ENCODE measurements at regions not wholly inside any gene's neighbourhood (a gene's known extent, or its start where the extent isn't known, plus 50 kb on each side); places are given as distances from the start of the nearest gene placed in this dataset.
"Not testable (repeated sequence)": the region's sequence is repeated elsewhere in the genome, so short reads cannot be mapped to it uniquely, and the experiment has no call there.

- Histone ChIP-seq H3K9me3 (ENCODE audit: low read depth, low read length, poor library complexity, severe bottlenecking) (no peaks in the 10 kb centered on the region), H3K4me3 (ENCODE audit: low read depth, low read length, poor library complexity, severe bottlenecking) (no peak overlapping the region), H3K27ac (ENCODE audit: low read depth, low read length, poor library complexity, severe bottlenecking) (no peak overlapping the region), H3K36me3 (ENCODE audit: insufficient read depth, low read length, poor library complexity, severe bottlenecking) (no peaks in the 10 kb centered on the region), H3K27me3 (replicated peaks; ENCODE audit: insufficient read depth, low read depth, low read length, poor library complexity) (no peaks in the 10 kb centered on the region), H3K4me1 (ENCODE audit: insufficient read depth, low read length, poor library complexity, severe bottlenecking) (no peaks in the 10 kb centered on the region)
- TF ChIP-seq CTCF (conservative IDR thresholded peaks at IDR 0.05; ENCODE audit: low read depth, low read length), result no peak
- TF ChIP-seq EZH2 (IDR thresholded peaks at IDR 0.05; ENCODE audit: borderline replicate concordance, low read depth, low read length, poor library complexity, severe bottlenecking), result no peak
- DNase-seq (ENCODE audit: low spot score), result no peak
- intact Hi-C loops (cut with micrococcal nuclease; ENCODE audit: unreplicated experiment), result no loop called here
- ChIA-PET POLR2A (ENCODE audit: low non-redundant PET) (no interaction called here), CTCF (no interaction called here)
- no TSS peak for BruUV-seq (replicated peaks)
Measured at GRCh38 chr22:23458663-23459541, 121.2 kb downstream of the IGLL1 start.

- BruUV-seq (replicated peaks), result no TSS peak
Measured at GRCh38 chr22:23457380-23457985, 122.6 kb downstream of the IGLL1 start.

GRCh38 chr22:23456666-23457379 is 123.3 kb downstream of the IGLL1 start:
- intact Hi-C loops (cut with micrococcal nuclease; ENCODE audit: unreplicated experiment); CTCF ChIA-PET; H3K27ac ChIP-seq (ENCODE audit: low read depth, low read length, poor library complexity, severe bottlenecking); H3K36me3 ChIP-seq (ENCODE audit: insufficient read depth, low read length, poor library complexity, severe bottlenecking); DNase-seq (ENCODE audit: low spot score); POLR2A ChIA-PET (ENCODE audit: low non-redundant PET); H3K9me3 ChIP-seq (ENCODE audit: low read depth, low read length, poor library complexity, severe bottlenecking); BruUV-seq (replicated peaks); H3K4me3 ChIP-seq (ENCODE audit: low read depth, low read length, poor library complexity, severe bottlenecking); H3K4me1 ChIP-seq (ENCODE audit: insufficient read depth, low read length, poor library complexity, severe bottlenecking); H3K27me3 ChIP-seq (replicated peaks; ENCODE audit: insufficient read depth, low read depth, low read length, poor library complexity): not testable (repeated sequence)

More at GRCh38 chr22:23457380-23457985, 122.6 kb downstream of the IGLL1 start:
- Histone ChIP-seq H3K36me3 (ENCODE audit: insufficient read depth, low read length, poor library complexity, severe bottlenecking) (no peaks in the 10 kb centered on the region), H3K4me1 (ENCODE audit: insufficient read depth, low read length, poor library complexity, severe bottlenecking) (no peaks in the 10 kb centered on the region), H3K9me3 (ENCODE audit: low read depth, low read length, poor library complexity, severe bottlenecking) (no peaks in the 10 kb centered on the region), H3K27ac (ENCODE audit: low read depth, low read length, poor library complexity, severe bottlenecking) (no peak overlapping the region), H3K4me3 (ENCODE audit: low read depth, low read length, poor library complexity, severe bottlenecking) (no peak overlapping the region), H3K27me3 (replicated peaks; ENCODE audit: insufficient read depth, low read depth, low read length, poor library complexity) (no peaks in the 10 kb centered on the region)
- TF ChIP-seq CTCF (conservative IDR thresholded peaks at IDR 0.05; ENCODE audit: low read depth, low read length) (no peak), EZH2 (IDR thresholded peaks at IDR 0.05; ENCODE audit: borderline replicate concordance, low read depth, low read length, poor library complexity, severe bottlenecking) (no peak)
- POLR2A ChIA-PET (ENCODE audit: low non-redundant PET), result no interaction called here
- CTCF ChIA-PET, result no interaction called here
- intact Hi-C loops (cut with micrococcal nuclease; ENCODE audit: unreplicated experiment), result no loop called here
- no peak for DNase-seq (ENCODE audit: low spot score)

GRCh38 chr22:23454345-23454744 is 125.7 kb downstream of the IGLL1 start:
- intact Hi-C loops (cut with micrococcal nuclease; ENCODE audit: unreplicated experiment); BruUV-seq (replicated peaks); H3K36me3 ChIP-seq (ENCODE audit: insufficient read depth, low read length, poor library complexity, severe bottlenecking); POLR2A ChIA-PET (ENCODE audit: low non-redundant PET); DNase-seq (ENCODE audit: low spot score); H3K27ac ChIP-seq (ENCODE audit: low read depth, low read length, poor library complexity, severe bottlenecking); H3K4me3 ChIP-seq (ENCODE audit: low read depth, low read length, poor library complexity, severe bottlenecking); H3K9me3 ChIP-seq (ENCODE audit: low read depth, low read length, poor library complexity, severe bottlenecking); H3K27me3 ChIP-seq (replicated peaks; ENCODE audit: insufficient read depth, low read depth, low read length, poor library complexity); H3K4me1 ChIP-seq (ENCODE audit: insufficient read depth, low read length, poor library complexity, severe bottlenecking); CTCF ChIA-PET: not testable (repeated sequence)
